LNCAP (cell line): ENCODE measurements at regions not wholly inside any gene's neighbourhood (a gene's known extent, or its start where the extent isn't known, plus 50 kb on each side); places are given as distances from the start of the nearest gene placed in this dataset.

Source experiments
- TF ChIP-seq, protein P1 (sequence below): fragments of 450-650 bp; IDR thresholded peaks from 2 replicates; pipeline ENCODE4 v1.5.1; 2017; ENCODE audit warnings: mild to moderate bottlenecking

- TF ChIP-seq, protein P1, sequence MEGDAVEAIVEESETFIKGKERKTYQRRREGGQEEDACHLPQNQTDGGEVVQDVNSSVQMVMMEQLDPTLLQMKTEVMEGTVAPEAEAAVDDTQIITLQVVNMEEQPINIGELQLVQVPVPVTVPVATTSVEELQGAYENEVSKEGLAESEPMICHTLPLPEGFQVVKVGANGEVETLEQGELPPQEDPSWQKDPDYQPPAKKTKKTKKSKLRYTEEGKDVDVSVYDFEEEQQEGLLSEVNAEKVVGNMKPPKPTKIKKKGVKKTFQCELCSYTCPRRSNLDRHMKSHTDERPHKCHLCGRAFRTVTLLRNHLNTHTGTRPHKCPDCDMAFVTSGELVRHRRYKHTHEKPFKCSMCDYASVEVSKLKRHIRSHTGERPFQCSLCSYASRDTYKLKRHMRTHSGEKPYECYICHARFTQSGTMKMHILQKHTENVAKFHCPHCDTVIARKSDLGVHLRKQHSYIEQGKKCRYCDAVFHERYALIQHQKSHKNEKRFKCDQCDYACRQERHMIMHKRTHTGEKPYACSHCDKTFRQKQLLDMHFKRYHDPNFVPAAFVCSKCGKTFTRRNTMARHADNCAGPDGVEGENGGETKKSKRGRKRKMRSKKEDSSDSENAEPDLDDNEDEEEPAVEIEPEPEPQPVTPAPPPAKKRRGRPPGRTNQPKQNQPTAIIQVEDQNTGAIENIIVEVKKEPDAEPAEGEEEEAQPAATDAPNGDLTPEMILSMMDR: no peak
These were observed 55.4 kb upstream of the KIF26B start for GRCh38 chr1:245099401-245099800.

DNA sequence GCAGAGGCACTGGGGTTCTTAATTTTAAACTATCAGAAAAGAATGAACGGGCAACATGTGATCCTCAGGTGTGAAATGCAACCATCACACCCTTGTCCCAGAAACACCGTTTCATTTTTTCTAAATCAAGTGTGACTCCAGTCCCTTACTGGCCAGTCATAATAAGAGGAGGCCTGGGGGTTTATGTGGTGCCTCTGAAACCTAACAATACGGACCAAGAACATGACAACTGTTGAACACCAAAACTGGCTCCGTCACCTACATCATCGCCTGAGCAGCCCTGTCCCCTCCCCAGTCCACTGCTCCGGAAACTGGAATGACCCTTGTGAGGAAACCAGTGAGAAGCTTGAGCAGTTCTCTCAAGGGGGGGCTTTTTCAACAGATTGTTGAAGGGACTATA, 55.9 kb upstream of the KIF26B start:
- TF ChIP-seq, protein P1: no peak

DNA sequence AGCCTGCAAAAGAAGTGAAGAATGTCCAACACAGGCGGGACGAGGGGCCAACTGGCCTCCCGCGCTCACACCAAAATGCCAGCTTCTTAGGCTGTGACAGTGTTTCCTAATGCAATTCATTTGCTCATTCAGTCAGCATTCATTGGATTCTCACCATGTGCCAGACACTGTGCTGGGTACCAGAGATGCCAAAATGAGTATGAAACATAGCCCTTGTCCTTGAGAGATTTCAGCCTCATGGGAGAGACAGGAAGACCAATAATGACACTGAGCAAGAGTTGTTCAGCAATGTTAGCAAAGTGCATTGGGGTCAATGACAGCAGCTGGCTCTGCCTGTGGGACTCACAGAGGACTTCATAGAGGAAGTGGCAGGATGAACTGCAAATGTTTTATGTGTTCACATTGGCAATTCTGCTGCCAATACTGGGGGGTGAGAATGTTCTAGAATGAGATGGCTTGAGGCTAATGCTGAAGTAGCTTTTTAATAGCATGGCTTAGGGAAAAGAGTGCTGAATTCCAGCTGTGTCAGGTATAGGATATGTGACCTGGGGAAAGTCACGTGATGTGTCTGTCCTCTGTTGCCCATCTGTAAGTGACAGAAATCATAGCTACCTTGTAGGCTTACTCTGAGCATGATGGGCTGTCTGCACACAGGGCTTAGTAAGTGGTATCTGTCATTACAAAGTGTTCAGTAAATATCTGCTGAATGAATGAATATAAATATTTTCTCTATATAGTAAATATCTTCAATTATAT, 58.3 kb upstream of the KIF26B start:
- TF ChIP-seq, protein P1: no peak

DNA sequence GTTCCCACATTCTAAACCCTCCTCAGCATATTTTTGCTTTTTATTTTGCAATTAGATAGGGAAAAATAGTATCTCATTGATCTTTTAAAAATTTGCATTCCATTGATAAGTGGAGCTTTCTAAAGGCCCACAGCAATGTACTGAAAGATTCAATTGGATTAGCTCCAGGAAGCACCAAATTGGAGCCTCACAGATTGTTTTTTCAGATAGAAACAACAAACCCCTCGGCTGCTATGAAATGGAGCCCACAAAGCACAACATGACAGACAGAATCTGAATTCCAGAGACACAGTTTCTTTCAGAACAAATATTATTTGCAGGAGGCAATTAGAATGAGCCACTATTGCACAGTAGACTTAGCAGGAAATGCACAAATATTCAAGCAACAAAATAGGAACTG, 58.9 kb upstream of the KIF26B start:
- TF ChIP-seq, protein P1: no peak

- TF ChIP-seq, protein P1: no peak
These were observed 59.8 kb upstream of the KIF26B start for GRCh38 chr1:245094954-245095353.

- TF ChIP-seq, protein P1: no peak
These were observed 60.7 kb upstream of the KIF26B start for GRCh38 chr1:245094092-245094491.

GRCh38 chr1:245092638-245092976, 62.2 kb upstream of the KIF26B start:
- TF ChIP-seq, protein P1: no peak
